Stomach (tissue), 4 donors: ENCODE measurements at regions not wholly inside any gene's neighbourhood (a gene's known extent, or its start where the extent isn't known, plus 50 kb on each side); places are given as distances from the start of the nearest gene placed in this dataset.

Experiments
- CTCF ChIP-seq, 7 experiments: fragments of 450-650 bp in 4 of 7; fragments of 200-600 bp in 3 of 7; sonication (generic) in 3 of 7; IDR thresholded peaks; one replicate each; pipeline ENCODE4 v1.5.1; 2016 to 2019; ENCODE audit warnings: antibody characterized with exemption in 7 of 7, control low read depth in 2 of 7, mild to moderate bottlenecking in 1 of 7
- POLR2A ChIP-seq, 4 donors: fragments of 450-650 bp; IDR thresholded peaks; one replicate each; pipeline ENCODE4 v1.6.1; 2016; ENCODE audit warnings: antibody characterized with exemption in 4 of 4, control low read depth in 2 of 4, mild to moderate bottlenecking in 1 of 4, moderate library complexity in 1 of 4

- TF ChIP-seq CTCF (IDR thresholded peaks at IDR 0.05) (no peak), POLR2A (IDR thresholded peaks at IDR 0.05) (no peak)
These were observed 700.0 kb upstream of the SOX11 start for GRCh38 chr2:4992226-4992625.
